Breast epithelium (tissue), 4 donors: ENCODE measurements at regions not wholly inside any gene's neighbourhood (a gene's known extent, or its start where the extent isn't known, plus 50 kb on each side); places are given as distances from the start of the nearest gene placed in this dataset.

Experiments
- DNase-seq, 2 donors: peaks; one replicate each; pipeline ENCODE4 v3.0.0-alpha.2; 2019; ENCODE audit warnings: low spot score in 2 of 2
- H3K27ac ChIP-seq, 2 donors: fragments of 200-600 bp; sonication (generic) in 1 of 2; one replicate each; pipeline ENCODE4 v1.5.1; 2016 to 2019; ENCODE audit warnings: mild to moderate bottlenecking in 1 of 2
- H3K27me3 ChIP-seq, 2 donors: fragments of 200-600 bp; sonication (generic) in 1 of 2; one replicate each; pipeline versions ENCODE4 v1.5.1 to v1.6.0; 2017 to 2019; ENCODE audit warnings: control low read depth in 1 of 2, mild to moderate bottlenecking in 1 of 2
- H3K36me3 ChIP-seq: fragments of 200-600 bp; one replicate; pipeline ENCODE4 v1.5.1; 2019
- H3K4me1 ChIP-seq, 2 donors: fragments of 200-600 bp; sonication (generic); one replicate each; pipeline ENCODE4 v1.5.1; 2016 to 2019; ENCODE audit warnings: control low read depth in 1 of 2
- H3K4me3 ChIP-seq, 3 donors: fragments of 200-600 bp; sonication (generic); 1 replicate in 2 of 3; 2 replicates in 1 of 3; pipeline ENCODE4 v1.5.1; 2016 to 2019; ENCODE audit warnings: mild to moderate bottlenecking in 3 of 3, moderate library complexity in 2 of 3
- H3K9me3 ChIP-seq, 2 donors: fragments of 200-600 bp; sonication (generic) in 1 of 2; one replicate each; pipeline ENCODE4 v1.5.1; 2016 to 2019; ENCODE audit warnings: control low read depth in 1 of 2
- CTCF ChIP-seq, 3 donors: fragments of 450-650 bp; IDR thresholded peaks; one replicate each; pipeline ENCODE4 v1.5.1; 2016 to 2017; ENCODE audit warnings: antibody characterized with exemption in 3 of 3, mild to moderate bottlenecking in 3 of 3, moderate library complexity in 3 of 3
- POLR2A ChIP-seq: fragments of 450-650 bp; IDR thresholded peaks from one replicate; pipeline ENCODE4 v1.6.1; 2016; ENCODE audit warnings: antibody characterized with exemption, mild to moderate bottlenecking, moderate library complexity
- POLR2AphosphoS5 ChIP-seq, 3 donors: sonication (generic); formaldehyde crosslinking; IDR thresholded peaks; one replicate each; pipeline ENCODE4 v1.6.1; 2017; ENCODE audit warnings: antibody characterized with exemption in 3 of 3
- intact Hi-C: fragments of 100-400 bp; cut with DNase I; formaldehyde crosslinking; loops from one replicate; pipeline ENCODE4 v1.15.1; 2023; ENCODE audit warnings: low total_unique reads

GRCh38 chr14:84436528-84436927 is 1093.4 kb upstream of the FLRT2 start:
- H3K4me1 ChIP-seq: no peaks in the 10 kb centered on the region
- no peak overlapping the region for H3K27ac ChIP-seq
- no peaks in the 10 kb centered on the region for H3K9me3 ChIP-seq
- intact Hi-C loops: no loop called here
- TF ChIP-seq CTCF (IDR thresholded peaks at IDR 0.05) (no peak), POLR2A (no peak), POLR2AphosphoS5 (IDR thresholded peaks at IDR 0.05) (no peak)
- no peaks in the 10 kb centered on the region for H3K27me3 ChIP-seq
- no peaks in the 10 kb centered on the region for H3K36me3 ChIP-seq
- no peak for DNase-seq
- H3K4me3 ChIP-seq: no peak overlapping the region

- intact Hi-C loops: no loop called here
- no peak for DNase-seq
- TF ChIP-seq POLR2AphosphoS5 (IDR thresholded peaks at IDR 0.05) (no peak), POLR2A (no peak), CTCF (IDR thresholded peaks at IDR 0.05) (no peak)
Measured at GRCh38 chr14:84442521-84442920, 1087.4 kb upstream of the FLRT2 start.

GRCh38 chr14:84445486-84445885 is 1084.5 kb upstream of the FLRT2 start:
- no peak overlapping the region for H3K4me3 ChIP-seq
- H3K27ac ChIP-seq: no peak overlapping the region
- H3K4me1 ChIP-seq: no peaks in the 10 kb centered on the region
- H3K27me3 ChIP-seq: no peaks in the 10 kb centered on the region
- H3K9me3 ChIP-seq: no peaks in the 10 kb centered on the region
- no peak for DNase-seq
- no peaks in the 10 kb centered on the region for H3K36me3 ChIP-seq
- intact Hi-C loops: no loop called here
- TF ChIP-seq POLR2AphosphoS5 (IDR thresholded peaks at IDR 0.05) (no peak), CTCF (IDR thresholded peaks at IDR 0.05) (no peak), POLR2A (no peak)

More at GRCh38 chr14:84442521-84442920, 1087.4 kb upstream of the FLRT2 start:
- Histone ChIP-seq H3K36me3 (no peaks in the 10 kb centered on the region), H3K27me3 (no peaks in the 10 kb centered on the region), H3K4me1 (no peaks in the 10 kb centered on the region), H3K27ac (no peak overlapping the region), H3K9me3 (no peaks in the 10 kb centered on the region), H3K4me3 (no peak overlapping the region)

- Histone ChIP-seq H3K9me3 (no peaks in the 10 kb centered on the region), H3K4me3 (no peak overlapping the region), H3K36me3 (no peaks in the 10 kb centered on the region), H3K27ac (no peak overlapping the region), H3K4me1 (no peaks in the 10 kb centered on the region), H3K27me3 (no peaks in the 10 kb centered on the region)
- TF ChIP-seq POLR2A (no peak), CTCF (IDR thresholded peaks at IDR 0.05) (no peak), POLR2AphosphoS5 (IDR thresholded peaks at IDR 0.05) (no peak)
- intact Hi-C loops: no loop called here
- no peak for DNase-seq
Measured at GRCh38 chr14:84446250-84446649, 1083.7 kb upstream of the FLRT2 start.

- DNase-seq: no peak
- no peaks in the 10 kb centered on the region for H3K9me3 ChIP-seq
- no peaks in the 10 kb centered on the region for H3K4me1 ChIP-seq
- H3K27me3 ChIP-seq: no peaks in the 10 kb centered on the region
- intact Hi-C loops: no loop called here
- no peak for TF ChIP-seq POLR2A
- TF ChIP-seq CTCF (IDR thresholded peaks at IDR 0.05): no peak
- no peak for TF ChIP-seq POLR2AphosphoS5 (IDR thresholded peaks at IDR 0.05)
- no peak overlapping the region for H3K4me3 ChIP-seq
- H3K36me3 ChIP-seq: no peaks in the 10 kb centered on the region
- no peak overlapping the region for H3K27ac ChIP-seq
Measured at GRCh38 chr14:84453307-84453950, 1076.5 kb upstream of the FLRT2 start.
